Adrenal gland (tissue), 9 donors: ENCODE measurements at regions not wholly inside any gene's neighbourhood (a gene's known extent, or its start where the extent isn't known, plus 50 kb on each side); places are given as distances from the start of the nearest gene placed in this dataset.

ENCODE experiments used
- DNase-seq, 7 donors: peaks; one replicate each; pipeline ENCODE4 v3.0.0-alpha.2; 2019 to 2020
- H3K27ac ChIP-seq, 5 donors: fragments of 200-600 bp; sonication (generic) in 4 of 5; 1 replicate in 3 of 5; 2 replicates in 2 of 5; pipeline versions ENCODE4 v1.5.1 to v1.8.0; 2016 to 2020; ENCODE audit warnings: mild to moderate bottlenecking in 1 of 5
- H3K27me3 ChIP-seq: fragments of 200-600 bp; 2 replicates; pipeline ENCODE4 v1.8.0; 2021
- H3K36me3 ChIP-seq, 2 donors: fragments of 200-600 bp; replicated peaks in 1 of 2; 1 replicate in 1 of 2; 2 replicates in 1 of 2; pipeline versions ENCODE4 v1.5.1 to v1.8.0; 2018 to 2022
- H3K4me1 ChIP-seq, 2 donors: fragments of 200-600 bp; replicated peaks in 1 of 2; 1 replicate in 1 of 2; 2 replicates in 1 of 2; pipeline versions ENCODE4 v1.5.1 to v1.8.0; 2018 to 2021
- H3K4me3 ChIP-seq, 4 donors: fragments of 200-600 bp; sonication (generic) in 3 of 4; one replicate each; pipeline ENCODE4 v1.5.1; 2016 to 2018
- H3K9me3 ChIP-seq, 3 donors: fragments of 200-600 bp; sonication (generic) in 1 of 3; replicated peaks in 1 of 3; 1 replicate in 2 of 3; 2 replicates in 1 of 3; pipeline versions ENCODE4 v1.5.1 to v1.8.0; 2016 to 2021
- POLR2A ChIP-seq, 2 donors: fragments of 450-650 bp; IDR thresholded peaks; one replicate each; pipeline ENCODE4 v1.6.1; 2017; ENCODE audit warnings: antibody characterized with exemption in 2 of 2, mild to moderate bottlenecking in 2 of 2, moderate library complexity in 1 of 2
- WGBS, 4 donors: extraction: QIAGEN DNeasy Blood & Tissue Kit in 2 of 4; methylation state at CpG; one replicate each; pipeline versions ENCODE4 v1.1.5 to v1.1.7; 2013 to 2017; 5-methylcytosine and 5-hydroxymethylcytosine counted together
- intact Hi-C, 2 donors: fragments of 100-400 bp; cut with DNase I; formaldehyde crosslinking; loops; one replicate each; pipeline versions ENCODE4 v1.14.1 to v1.15.0; 2022 to 2023
- TF ChIP-seq, protein P1 (sequence below), 6 experiments: fragments of 450-650 bp in 4 of 6; fragments of 200-600 bp in 2 of 6; sonication (generic) in 1 of 6; IDR thresholded peaks; 1 replicate in 5 of 6; 2 replicates in 1 of 6; pipeline versions ENCODE4 v1.5.1 to v1.8.0; 2016 to 2021; ENCODE audit warnings: antibody characterized with exemption in 6 of 6, mild to moderate bottlenecking in 2 of 6, moderate library complexity in 1 of 6
- donor health status: healthy with polysubstance abuse.
- donor health status: Bipolar disorder and iron deficiency.
- donor health status: DM: yes; HTN: yes; CAD: no.
- donor health status: DM: no; HTN: no; CAD: no.
- donor health status: DM: no; HTN: no; CAD: no.

DNA sequence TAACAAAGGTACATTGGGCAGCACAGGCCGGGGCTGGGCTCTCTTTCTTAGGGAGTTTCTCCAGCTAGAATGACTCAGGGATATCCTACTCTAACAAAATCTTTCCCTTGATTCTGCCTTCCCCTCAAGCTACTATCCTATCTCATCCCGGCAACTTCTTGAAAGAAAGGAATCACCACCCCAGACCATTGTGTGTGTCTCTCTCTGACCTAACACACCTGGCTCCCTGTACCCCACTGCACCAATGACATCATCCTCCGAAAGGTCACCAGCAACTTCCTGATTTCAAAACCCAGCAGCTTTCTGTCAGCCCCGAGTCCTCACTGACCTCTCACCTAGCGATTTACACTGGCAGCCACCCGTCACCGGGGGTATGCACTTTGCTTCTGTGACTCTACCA lies 72.1 kb upstream of the MAP4K4 start:
- Histone ChIP-seq H3K36me3 (no peaks in the 10 kb centered on the region), H3K4me1 (no peaks in the 10 kb centered on the region), H3K4me3 (no peak overlapping the region), H3K27ac (no peak overlapping the region), H3K9me3 (no peaks in the 10 kb centered on the region), H3K27me3 (no peaks in the 10 kb centered on the region)
- DNase-seq = no peak
- no peak for TF ChIP-seq POLR2A (IDR thresholded peaks at IDR 0.05)
- WGBS, 4 donors = 76 to 86% (median 80%) methylated on average over 7 of the region's 7 CpGs
- intact Hi-C loops = no loop called here

DNA sequence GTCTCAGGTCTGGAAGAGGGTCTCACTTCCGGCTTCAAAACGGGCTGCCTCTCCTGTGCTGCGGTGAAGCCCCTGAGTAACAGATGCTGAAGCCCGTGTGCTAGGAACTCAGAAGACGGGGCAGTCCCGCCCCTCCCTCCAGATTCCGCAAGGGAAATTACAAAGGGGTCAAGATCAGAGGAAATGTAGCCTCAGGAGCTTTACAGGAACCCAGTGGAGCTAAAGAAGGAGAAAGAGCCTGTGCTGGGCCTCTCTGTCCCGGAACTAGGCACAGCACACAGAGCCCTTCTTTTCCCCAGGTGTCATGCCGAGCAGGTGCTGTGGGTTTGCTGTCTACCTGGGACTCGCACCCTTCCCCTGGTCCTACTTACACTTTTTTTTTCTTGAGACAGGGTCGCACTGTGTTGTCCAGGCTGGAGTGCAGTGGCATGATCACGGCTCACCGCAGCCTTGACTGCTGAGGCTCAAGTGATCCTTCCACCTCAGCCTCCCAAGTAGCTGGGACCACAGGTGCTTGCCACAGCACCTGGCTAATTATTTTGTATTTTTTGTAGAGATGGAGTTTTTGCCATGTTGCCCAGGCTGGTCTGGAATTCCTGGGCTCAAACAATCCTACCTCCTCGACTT lies 72.7 kb upstream of the MAP4K4 start:
- DNase-seq = no peak
- Histone ChIP-seq H3K27ac (no peak overlapping the region), H3K27me3 (no peaks in the 10 kb centered on the region), H3K36me3 (no peaks in the 10 kb centered on the region), H3K4me1 (no peaks in the 10 kb centered on the region), H3K4me3 (no peak overlapping the region), H3K9me3 (no peaks in the 10 kb centered on the region)
- intact Hi-C loops = no loop called here
- TF ChIP-seq, protein P1, sequence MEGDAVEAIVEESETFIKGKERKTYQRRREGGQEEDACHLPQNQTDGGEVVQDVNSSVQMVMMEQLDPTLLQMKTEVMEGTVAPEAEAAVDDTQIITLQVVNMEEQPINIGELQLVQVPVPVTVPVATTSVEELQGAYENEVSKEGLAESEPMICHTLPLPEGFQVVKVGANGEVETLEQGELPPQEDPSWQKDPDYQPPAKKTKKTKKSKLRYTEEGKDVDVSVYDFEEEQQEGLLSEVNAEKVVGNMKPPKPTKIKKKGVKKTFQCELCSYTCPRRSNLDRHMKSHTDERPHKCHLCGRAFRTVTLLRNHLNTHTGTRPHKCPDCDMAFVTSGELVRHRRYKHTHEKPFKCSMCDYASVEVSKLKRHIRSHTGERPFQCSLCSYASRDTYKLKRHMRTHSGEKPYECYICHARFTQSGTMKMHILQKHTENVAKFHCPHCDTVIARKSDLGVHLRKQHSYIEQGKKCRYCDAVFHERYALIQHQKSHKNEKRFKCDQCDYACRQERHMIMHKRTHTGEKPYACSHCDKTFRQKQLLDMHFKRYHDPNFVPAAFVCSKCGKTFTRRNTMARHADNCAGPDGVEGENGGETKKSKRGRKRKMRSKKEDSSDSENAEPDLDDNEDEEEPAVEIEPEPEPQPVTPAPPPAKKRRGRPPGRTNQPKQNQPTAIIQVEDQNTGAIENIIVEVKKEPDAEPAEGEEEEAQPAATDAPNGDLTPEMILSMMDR (IDR thresholded peaks at IDR 0.05) = no peak
- WGBS, 4 donors = 78 to 87% (median 84%) methylated on average over 7 to 14 of the region's 14 CpGs

GRCh38 chr2:101623031-101623521 lies 74.4 kb upstream of the MAP4K4 start:
- H3K9me3 ChIP-seq = no peaks in the 10 kb centered on the region
- WGBS, 4 donors = 72 to 79% (median 79%) methylated on average over 5 of the region's 5 CpGs
- TF ChIP-seq POLR2A (IDR thresholded peaks at IDR 0.05) = no peak
- TF ChIP-seq, protein P1 (IDR thresholded peaks at IDR 0.05) = no peak
- no peaks in the 10 kb centered on the region for H3K27me3 ChIP-seq
- H3K27ac ChIP-seq = no peak overlapping the region
- DNase-seq = no peak
- no peak overlapping the region for H3K4me3 ChIP-seq
- no peaks in the 10 kb centered on the region for H3K4me1 ChIP-seq
- no peaks in the 10 kb centered on the region for H3K36me3 ChIP-seq
- intact Hi-C loops = no loop called here

DNA sequence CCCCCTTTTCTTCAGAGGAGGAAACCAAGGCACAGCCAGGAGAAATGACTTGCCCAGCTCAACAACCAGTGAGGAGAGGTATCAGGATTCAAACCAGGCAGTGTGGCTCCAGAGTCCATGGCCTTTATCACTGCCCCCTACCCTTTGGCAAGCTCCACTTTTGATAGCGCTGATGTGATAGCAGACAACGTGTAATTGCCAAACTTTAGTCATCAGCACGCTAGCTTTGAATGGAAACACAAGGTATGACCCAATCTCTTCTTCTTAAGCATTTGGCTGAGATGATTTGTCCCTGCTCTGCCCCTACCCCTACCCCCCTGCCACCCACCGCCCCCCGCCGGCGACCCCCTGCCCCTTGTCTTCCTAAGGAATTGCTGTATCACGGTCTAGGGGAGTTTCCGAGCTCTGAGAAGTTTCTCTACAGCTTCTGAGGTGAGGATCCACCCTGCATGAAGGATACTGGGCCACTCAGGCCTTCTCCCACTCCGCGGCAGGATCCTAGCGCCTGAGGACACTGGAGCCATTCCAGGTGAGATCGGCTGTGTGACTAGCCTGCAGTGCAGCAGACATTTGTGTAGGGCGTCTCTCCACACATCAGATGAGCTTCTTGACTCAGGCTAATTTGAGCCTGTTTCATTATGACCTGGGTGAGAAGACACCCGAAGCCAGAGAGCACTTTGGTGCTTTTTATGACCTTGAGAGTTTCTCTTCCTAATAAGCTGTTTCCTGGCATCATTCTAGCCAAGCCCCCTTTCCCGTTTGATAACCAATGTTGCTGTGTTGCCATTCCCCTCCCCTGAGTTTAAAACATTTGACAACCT lies 75.1 kb upstream of the MAP4K4 start:
- Histone ChIP-seq H3K27ac (no peak overlapping the region), H3K4me1 (no peaks in the 10 kb centered on the region), H3K36me3 (no peaks in the 10 kb centered on the region), H3K27me3 (no peaks in the 10 kb centered on the region), H3K9me3 (no peaks in the 10 kb centered on the region), H3K4me3 (no peak overlapping the region)
- intact Hi-C loops = no loop called here
- 69 to 82% (median 76%) methylated on average over 15 to 16 of the region's 16 CpGs for WGBS, 4 donors
- TF ChIP-seq, protein P1 (IDR thresholded peaks at IDR 0.05) = no peak
- no peak for TF ChIP-seq POLR2A (IDR thresholded peaks at IDR 0.05)
- DNase-seq = no peak
